DND-41 (cell line): ENCODE measurements at regions not wholly inside any gene's neighbourhood (a gene's known extent, or its start where the extent isn't known, plus 50 kb on each side); places are given as distances from the start of the nearest gene placed in this dataset.

Experiments
- ATAC-seq: fragments of 200-7000 bp; cut with Tn5 transposase; 3 replicates; pipeline ENCODE4 v1.9.1; 2021; ENCODE audit warnings: low read depth; ENCODE audit not compliant: insufficient read depth
- DNase-seq: peaks from one replicate; pipeline ENCODE4 v3.0.0-alpha.2; 2020
- H2AFZ ChIP-seq: 2 replicates; pipeline ENCODE4 v1.6.0; 2012; ENCODE audit warnings: low read depth, low read length
- H3K27ac ChIP-seq: 2 replicates; pipeline ENCODE4 v1.5.1; 2012; ENCODE audit warnings: low read length, inconsistent platforms
- H3K27me3 ChIP-seq: fragments of 200-600 bp; sonication (generic); 2 replicates; pipeline ENCODE4 v1.6.0; 2012; ENCODE audit warnings: low read length, mild to moderate bottlenecking, inconsistent platforms; ENCODE audit not compliant: insufficient read depth, poor library complexity
- H3K36me3 ChIP-seq: 2 replicates; pipeline ENCODE4 v1.5.1; 2012; ENCODE audit warnings: low read length, inconsistent platforms; ENCODE audit not compliant: insufficient read depth
- H3K4me1 ChIP-seq: 2 replicates; pipeline ENCODE4 v1.5.1; 2012; ENCODE audit warnings: mild to moderate bottlenecking, low read length; ENCODE audit not compliant: insufficient read depth
- H3K4me2 ChIP-seq: 2 replicates; pipeline ENCODE4 v1.6.0; 2012; ENCODE audit warnings: mild to moderate bottlenecking, moderate library complexity, low read length, inconsistent platforms; ENCODE audit not compliant: insufficient read depth
- H3K4me3 ChIP-seq, 2 experiments: fragments of 200-600 bp in 1 of 2; shearing (Covaris generic) in 1 of 2; 2 replicates each; pipeline ENCODE4 v1.5.1; 2012 to 2016; ENCODE audit warnings: inconsistent platforms in 2 of 2, low read length in 2 of 2, mild to moderate bottlenecking in 2 of 2, low read depth in 1 of 2, moderate library complexity in 1 of 2
- H3K79me2 ChIP-seq: 2 replicates; pipeline ENCODE4 v1.6.0; 2012; ENCODE audit warnings: low read length, inconsistent platforms; ENCODE audit not compliant: insufficient read depth
- H3K9ac ChIP-seq: 2 replicates; pipeline ENCODE4 v1.6.0; 2012; ENCODE audit warnings: low read depth, mild to moderate bottlenecking, inconsistent platforms, low read length, moderate library complexity
- H3K9me3 ChIP-seq: 2 replicates; pipeline ENCODE4 v1.5.1; 2012; ENCODE audit warnings: low read length, moderate library complexity, mild to moderate bottlenecking, inconsistent platforms; ENCODE audit not compliant: insufficient read depth, severe bottlenecking
- H4K20me1 ChIP-seq: 2 replicates; pipeline ENCODE4 v1.6.0; 2012; ENCODE audit warnings: low read length; ENCODE audit not compliant: insufficient read depth
- CTCF ChIP-seq: IDR thresholded peaks from 2 replicates; pipeline ENCODE4 v1.5.1; 2012; ENCODE audit warnings: borderline replicate concordance, low read length, moderate library complexity, mild to moderate bottlenecking; ENCODE audit not compliant: poor library complexity, severe bottlenecking; ENCODE audit errors: extremely low read depth
- EZH2 ChIP-seq: IDR thresholded peaks from 3 replicates; pipeline ENCODE4 v1.6.1; 2012; ENCODE audit warnings: borderline replicate concordance, low read depth, mild to moderate bottlenecking, moderate library complexity, low read length, inconsistent platforms; ENCODE audit not compliant: severe bottlenecking

GRCh38 chr2:188145885-188146284 is 145.8 kb upstream of the GULP1 start:
- Histone ChIP-seq H2AFZ (no peak overlapping the region), H3K4me3 (no peak overlapping the region), H3K27ac (no peak overlapping the region), H3K36me3 (no peaks in the 10 kb centered on the region), H4K20me1 (no peaks in the 10 kb centered on the region), H3K79me2 (no peaks in the 10 kb centered on the region), H3K9me3 (no peaks in the 10 kb centered on the region), H3K4me2 (no peak overlapping the region), H3K9ac (no peak overlapping the region), H3K27me3 (no peaks in the 10 kb centered on the region), H3K4me1 (no peaks in the 10 kb centered on the region)
- no peak for ATAC-seq
- no peak for DNase-seq
- no peak for TF ChIP-seq CTCF

- Histone ChIP-seq H4K20me1 (no peaks in the 10 kb centered on the region), H3K36me3 (no peaks in the 10 kb centered on the region), H3K27ac (no peak overlapping the region), H3K79me2 (no peaks in the 10 kb centered on the region), H3K9me3 (no peaks in the 10 kb centered on the region), H3K27me3 (no peaks in the 10 kb centered on the region), H3K9ac (no peak overlapping the region), H3K4me1 (no peaks in the 10 kb centered on the region), H3K4me3 (no peak overlapping the region), H3K4me2 (no peak overlapping the region), H2AFZ (no peak overlapping the region)
- TF ChIP-seq CTCF (no peak), EZH2 (no peak)
- DNase-seq (no peak), ATAC-seq (no peak)
Observed at GRCh38 chr2:188146888-188147287, 144.8 kb upstream of the GULP1 start.

- TF ChIP-seq CTCF (no peak), EZH2 (no peak)
- no peak overlapping the region for H3K4me2 ChIP-seq
- H3K9me3 ChIP-seq, result no peaks in the 10 kb centered on the region
- no peak overlapping the region for H2AFZ ChIP-seq
- H4K20me1 ChIP-seq, result no peaks in the 10 kb centered on the region
- H3K4me3 ChIP-seq, result no peak overlapping the region
- no peaks in the 10 kb centered on the region for H3K79me2 ChIP-seq
- ATAC-seq (no peak), DNase-seq (no peak)
- no peaks in the 10 kb centered on the region for H3K36me3 ChIP-seq
- H3K27me3 ChIP-seq, result no peaks in the 10 kb centered on the region
- no peak overlapping the region for H3K9ac ChIP-seq
- no peak overlapping the region for H3K27ac ChIP-seq
- no peaks in the 10 kb centered on the region for H3K4me1 ChIP-seq
Observed at GRCh38 chr2:188151670-188152069, 140.0 kb upstream of the GULP1 start.
